H1 (cell line): ENCODE measurements at regions not wholly inside any gene's neighbourhood (a gene's known extent, or its start where the extent isn't known, plus 50 kb on each side); places are given as distances from the start of the nearest gene placed in this dataset.

Experiments
- CTCF ChIA-PET: fragments of 300-600 bp; sonication (Branson Sonifier 250); formaldehyde crosslinking; loops from one replicate; lab custom pipeline; 2021; ENCODE audit not compliant: partially characterized antibody; lab: Charles Lee
- POLR2A ChIA-PET: fragments of 300-600 bp; sonication (Branson Sonifier 250); formaldehyde crosslinking; loops from one replicate; lab custom pipeline; 2021; ENCODE audit warnings: inconsistent platforms; ENCODE audit not compliant: partially characterized antibody; lab: Charles Lee
- DNase-seq, 2 experiments: peaks; one replicate each; pipeline versions ENCODE4 v3.0.0 to v3.0.0-alpha.2; 2010 to 2022; ENCODE audit warnings: low spot score in 2 of 2, low read depth in 1 of 2, mixed read lengths in 1 of 2
- FAIRE-seq: peaks from 2 replicates; lab custom pipeline; 2011; peaks lifted over from hg19 to GRCh38; lab: Jason Lieb, UNC
- H2AFZ ChIP-seq: 2 replicates; pipeline ENCODE4 v1.8.1; 2012; ENCODE audit warnings: low read length, inconsistent platforms
- H2AK5ac ChIP-seq: 2 replicates; pipeline ENCODE4 v1.6.1; 2013; ENCODE audit warnings: low read depth, low read length
- H2BK120ac ChIP-seq: replicated peaks from 2 replicates; pipeline ENCODE3; 2013; ENCODE audit warnings: low read depth, low read length, inconsistent platforms
- H2BK12ac ChIP-seq: 2 replicates; pipeline ENCODE4 v1.6.1; 2013; ENCODE audit warnings: low read depth, low read length
- H2BK15ac ChIP-seq: 2 replicates; pipeline ENCODE4 v1.6.1; 2013; ENCODE audit warnings: low read length
- H2BK20ac ChIP-seq: 2 replicates; pipeline ENCODE4 v1.6.1; 2013; ENCODE audit warnings: low read length
- H2BK5ac ChIP-seq: 2 replicates; pipeline ENCODE4 v1.6.1; 2013; ENCODE audit warnings: low read depth, low read length
- H3K14ac ChIP-seq: 2 replicates; pipeline ENCODE4 v1.6.1; 2013; ENCODE audit warnings: inconsistent platforms; ENCODE audit not compliant: insufficient read length
- H3K18ac ChIP-seq: 2 replicates; pipeline ENCODE4 v1.6.1; 2013; ENCODE audit warnings: low read length; ENCODE audit errors: extremely low read depth
- H3K23ac ChIP-seq: 2 replicates; pipeline ENCODE4 v1.6.1; 2013; ENCODE audit warnings: inconsistent platforms; ENCODE audit not compliant: insufficient read length
- H3K23me2 ChIP-seq: 2 replicates; pipeline ENCODE4 v1.6.1; 2013; ENCODE audit warnings: low read depth, low read length
- H3K27ac ChIP-seq: 2 replicates; pipeline ENCODE4 v1.6.1; 2011; ENCODE audit warnings: low read depth, low read length, inconsistent platforms
- H3K27me3 ChIP-seq, 4 experiments: replicated peaks in 1 of 4; 1 replicate in 1 of 4; 2 replicates in 3 of 4; pipeline versions ENCODE4 v1.6.1 to v1.8.1; 2011 to 2013; ENCODE audit warnings: low read length in 3 of 4, mild to moderate bottlenecking in 3 of 4, inconsistent platforms in 2 of 4, mixed read lengths in 2 of 4, moderate library complexity in 1 of 4; ENCODE audit not compliant: control insufficient read depth in 3 of 4, insufficient read depth in 3 of 4; ENCODE audit errors: extremely low read depth in 1 of 4
- H3K36me3 ChIP-seq, 4 experiments: 2 replicates each; pipeline versions ENCODE4 v1.6.1 to v1.8.1; 2011 to 2013; ENCODE audit warnings: mild to moderate bottlenecking in 4 of 4, low read length in 3 of 4, moderate library complexity in 2 of 4, control low read depth in 1 of 4, inconsistent platforms in 1 of 4; ENCODE audit not compliant: insufficient read depth in 4 of 4, control insufficient read depth in 2 of 4
- H3K4ac ChIP-seq: replicated peaks from 2 replicates; pipeline ENCODE3; 2013; ENCODE audit warnings: low read length, low read depth, mixed read lengths, inconsistent platforms; ENCODE audit not compliant: insufficient read length
- H3K4me1 ChIP-seq, 4 experiments: replicated peaks in 1 of 4; 1 replicate in 1 of 4; 2 replicates in 3 of 4; pipeline versions ENCODE4 v1.6.1 to v1.8.1; 2011 to 2013; ENCODE audit warnings: low read length in 3 of 4, inconsistent platforms in 2 of 4, mixed read lengths in 1 of 4; ENCODE audit not compliant: insufficient read depth in 4 of 4, control insufficient read depth in 3 of 4
- H3K4me2 ChIP-seq, 2 experiments: 2 replicates each; pipeline versions ENCODE4 v1.6.1 to v1.8.1; 2011 to 2013; ENCODE audit warnings: low read depth in 2 of 2, low read length in 2 of 2, control low read depth in 1 of 2, inconsistent platforms in 1 of 2, mild to moderate bottlenecking in 1 of 2; ENCODE audit not compliant: insufficient read depth in 1 of 2
- H3K4me3 ChIP-seq, 4 experiments: fragments of 200-600, 300-600 bp in 1 of 4; sonication (generic), shearing (Covaris generic), sonication (Bioruptor Twin) in 1 of 4; 2 replicates each; pipeline versions ENCODE4 v1.5.1 to v1.8.1; 2011 to 2016; ENCODE audit warnings: low read length in 4 of 4, low read depth in 3 of 4, control low read depth in 2 of 4, inconsistent platforms in 2 of 4, mild to moderate bottlenecking in 2 of 4, mixed read lengths in 1 of 4, moderate library complexity in 1 of 4; ENCODE audit not compliant: insufficient read depth in 2 of 4; ENCODE audit errors: extremely low read depth in 1 of 4
- H3K56ac ChIP-seq: replicated peaks from 2 replicates; pipeline ENCODE3; 2013; ENCODE audit warnings: low read depth, mild to moderate bottlenecking, mixed read lengths, low read length, inconsistent platforms; ENCODE audit not compliant: insufficient read length
- H3K79me1 ChIP-seq: 2 replicates; pipeline ENCODE4 v1.6.1; 2013; ENCODE audit warnings: low read depth, low read length, control low read depth
- H3K79me2 ChIP-seq, 2 experiments: 2 replicates each; pipeline versions ENCODE4 v1.6.1 to v1.8.1; 2012 to 2013; ENCODE audit warnings: low read length in 2 of 2, mild to moderate bottlenecking in 2 of 2, inconsistent platforms in 1 of 2; ENCODE audit not compliant: insufficient read depth in 2 of 2, control insufficient read depth in 1 of 2
- H3K9ac ChIP-seq, 4 experiments: replicated peaks in 1 of 4; 1 replicate in 1 of 4; 2 replicates in 3 of 4; pipeline versions ENCODE4 v1.6.1 to v1.8.1; 2011 to 2013; ENCODE audit warnings: low read depth in 3 of 4, low read length in 3 of 4, control low read depth in 2 of 4, mild to moderate bottlenecking in 2 of 4, moderate library complexity in 2 of 4, inconsistent platforms in 1 of 4; ENCODE audit errors: extremely low read depth in 1 of 4
- H3K9me3 ChIP-seq, 2 experiments: 2 replicates each; pipeline versions ENCODE4 v1.6.1 to v1.8.1; 2012 to 2013; ENCODE audit warnings: mild to moderate bottlenecking in 2 of 2, moderate library complexity in 2 of 2, control low read depth in 1 of 2, inconsistent platforms in 1 of 2, low read depth in 1 of 2, low read length in 1 of 2, mixed read lengths in 1 of 2; ENCODE audit not compliant: insufficient read depth in 2 of 2
- H4K20me1 ChIP-seq, 2 experiments: replicated peaks in 1 of 2; 2 replicates each; pipeline versions ENCODE3 to v1.8.1; 2011 to 2013; ENCODE audit warnings: inconsistent platforms in 2 of 2, low read length in 2 of 2, mild to moderate bottlenecking in 1 of 2; ENCODE audit not compliant: insufficient read depth in 2 of 2, control insufficient read depth in 1 of 2
- H4K5ac ChIP-seq: 2 replicates; pipeline ENCODE4 v1.6.1; 2013; ENCODE audit warnings: low read length, low read depth, mixed read lengths, inconsistent platforms; ENCODE audit not compliant: insufficient read length
- H4K8ac ChIP-seq: 2 replicates; pipeline ENCODE4 v1.8.0; 2013; ENCODE audit warnings: mild to moderate bottlenecking, moderate library complexity, low read length, inconsistent platforms; ENCODE audit not compliant: insufficient read depth; ENCODE audit errors: extremely low read depth
- H4K91ac ChIP-seq: replicated peaks from 2 replicates; pipeline ENCODE3; 2013; ENCODE audit warnings: low read length, mixed read lengths, inconsistent platforms; ENCODE audit not compliant: insufficient read length
- ASH2L ChIP-seq: fragments of 200-600, 300-600 bp; sonication (generic); IDR thresholded peaks from one replicate; pipeline ENCODE4 v1.7.1; 2017; ENCODE audit warnings: low read length
- ATF3 ChIP-seq: IDR thresholded peaks from 2 replicates; pipeline ENCODE4 v1.6.1; 2011; ENCODE audit warnings: low read depth, mild to moderate bottlenecking, low read length; ENCODE audit not compliant: insufficient read depth
- CEBPB ChIP-seq: IDR thresholded peaks from 2 replicates; pipeline ENCODE4 v1.6.1; 2012; ENCODE audit warnings: low read depth, low read length
- GTF2F1 ChIP-seq: IDR thresholded peaks from 2 replicates; pipeline ENCODE4 v1.6.1; 2012; ENCODE audit warnings: low read depth, low read length, improper control_type of control experiment, borderline replicate concordance
- PHF8 ChIP-seq: fragments of 200-600 bp; sonication (generic); conservative IDR thresholded peaks from 2 replicates; pipeline ENCODE4 v1.7.1; 2012; ENCODE audit warnings: low read depth, mild to moderate bottlenecking, inconsistent platforms, low read length, moderate library complexity
- WGBS, 2 experiments: shearing (Covaris generic) in 1 of 2; methylation state at CpG; one replicate each; pipeline versions ENCODE4 v1.1.6 to v1.1.7; 2013 to 2015; ENCODE audit warnings: low lambda C conversion rate in 2 of 2, mixed read lengths in 2 of 2, inconsistent platforms in 1 of 2, low coverage in 1 of 2, missing lambda C conversion rate in 1 of 2; ENCODE audit not compliant: insufficient replicate concordance in 2 of 2, insufficient coverage in 1 of 2, insufficient read length in 1 of 2; ENCODE audit errors: extremely low coverage in 1 of 2, missing lambda C conversion rate in 1 of 2; 5-methylcytosine and 5-hydroxymethylcytosine counted together

GRCh38 chr1:194931166-194931565, 1677.1 kb downstream of the KCNT2 start:
- peak; percentile 30; the same call in 1 of the 2 replicates for TF ChIP-seq CEBPB
- no peak for TF ChIP-seq PHF8
- TF ChIP-seq ASH2L, result no peak
- TF ChIP-seq ATF3, result no peak
- TF ChIP-seq GTF2F1, result no peak

More at GRCh38 chr1:194931166-194931565, 1677.1 kb downstream of the KCNT2 start:
- H3K18ac ChIP-seq, result no peak overlapping the region
- no peak overlapping the region for H2BK120ac ChIP-seq
- H3K27ac ChIP-seq, result no peak overlapping the region
- DNase-seq, result no peak
- H3K79me1 ChIP-seq, result no peaks in the 10 kb centered on the region
- H2BK20ac ChIP-seq, result no peak overlapping the region
- no peak overlapping the region for H3K14ac ChIP-seq
- H3K9ac ChIP-seq, result no peak overlapping the region
- H4K91ac ChIP-seq, result no peak overlapping the region
- CTCF ChIA-PET, result interaction anchor here (1.1 kb wide), 1 partner anchor 181 kb away, joined by 3 read pairs; no protein-coding TSS in a partner anchor
- H3K23ac ChIP-seq, result no peak overlapping the region
- no peak overlapping the region for H3K56ac ChIP-seq
- 88% methylated on average over 1 of the region's 1 CpG; no CpG with 5 or more reads in 1 of the 2 experiments for WGBS, 2 experiments
- POLR2A ChIA-PET, result no interaction called here
- no peak overlapping the region for H3K4ac ChIP-seq
- H2AFZ ChIP-seq, result no peak overlapping the region
- H3K36me3 ChIP-seq, result no peaks in the 10 kb centered on the region
- no peak overlapping the region for H2BK15ac ChIP-seq
- FAIRE-seq, result no peak
- H3K4me2 ChIP-seq, result no peak overlapping the region
- no peaks in the 10 kb centered on the region for H3K9me3 ChIP-seq
- no peaks in the 10 kb centered on the region for H3K27me3 ChIP-seq
- no peaks in the 10 kb centered on the region for H4K20me1 ChIP-seq
- no peaks in the 10 kb centered on the region for H3K79me2 ChIP-seq
- no peak overlapping the region for H2BK5ac ChIP-seq
- no peak overlapping the region for H2AK5ac ChIP-seq
- no peak overlapping the region for H3K4me3 ChIP-seq
- no peak overlapping the region for H4K8ac ChIP-seq
- H4K5ac ChIP-seq, result no peak overlapping the region
- no peaks in the 10 kb centered on the region for H3K23me2 ChIP-seq
- no peak overlapping the region for H2BK12ac ChIP-seq
- no peaks in the 10 kb centered on the region for H3K4me1 ChIP-seq
